SU-DHL-6 (cell line): ENCODE measurements at regions not wholly inside any gene's neighbourhood (a gene's known extent, or its start where the extent isn't known, plus 50 kb on each side); places are given as distances from the start of the nearest gene placed in this dataset.

ENCODE experiments used
- EZH2phosphoT487 ChIP-seq: fragments of 200-600 bp; sonication (generic), shearing (Covaris generic); conservative IDR thresholded peaks from 2 replicates; pipeline ENCODE4 v1.6.1; 2018; ENCODE audit warnings: mild to moderate bottlenecking, antibody characterized with exemption, low read length, moderate library complexity, mixed read lengths
- TF ChIP-seq, protein P1 (sequence below): fragments of 200-600 bp; sonication (generic); IDR thresholded peaks from one replicate; pipeline ENCODE4 v1.5.1; 2017; ENCODE audit warnings: antibody characterized with exemption, mild to moderate bottlenecking, low read length, moderate library complexity; ENCODE audit not compliant: insufficient read depth, poor library complexity, severe bottlenecking

DNA sequence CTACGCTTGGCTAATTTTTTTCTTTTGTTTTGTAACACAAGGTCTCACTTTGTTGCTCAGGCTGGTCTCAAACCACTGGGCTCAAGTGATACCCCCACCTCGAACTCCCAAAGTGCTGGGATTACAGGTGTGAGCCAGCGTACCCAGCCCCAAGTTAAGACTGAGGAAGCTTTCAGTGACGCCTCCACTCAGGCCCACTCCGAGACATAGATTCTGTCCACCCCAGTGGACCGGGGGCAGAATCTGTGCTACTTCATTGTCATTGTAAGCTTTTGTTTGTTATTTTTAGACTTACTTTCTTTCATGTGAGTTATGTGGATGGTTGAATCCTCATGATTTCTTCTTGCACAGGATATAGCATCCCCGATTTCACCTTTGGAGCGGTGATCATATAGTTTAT lies 156.9 kb upstream of the TSHZ3 start:
- TF ChIP-seq, protein P1, sequence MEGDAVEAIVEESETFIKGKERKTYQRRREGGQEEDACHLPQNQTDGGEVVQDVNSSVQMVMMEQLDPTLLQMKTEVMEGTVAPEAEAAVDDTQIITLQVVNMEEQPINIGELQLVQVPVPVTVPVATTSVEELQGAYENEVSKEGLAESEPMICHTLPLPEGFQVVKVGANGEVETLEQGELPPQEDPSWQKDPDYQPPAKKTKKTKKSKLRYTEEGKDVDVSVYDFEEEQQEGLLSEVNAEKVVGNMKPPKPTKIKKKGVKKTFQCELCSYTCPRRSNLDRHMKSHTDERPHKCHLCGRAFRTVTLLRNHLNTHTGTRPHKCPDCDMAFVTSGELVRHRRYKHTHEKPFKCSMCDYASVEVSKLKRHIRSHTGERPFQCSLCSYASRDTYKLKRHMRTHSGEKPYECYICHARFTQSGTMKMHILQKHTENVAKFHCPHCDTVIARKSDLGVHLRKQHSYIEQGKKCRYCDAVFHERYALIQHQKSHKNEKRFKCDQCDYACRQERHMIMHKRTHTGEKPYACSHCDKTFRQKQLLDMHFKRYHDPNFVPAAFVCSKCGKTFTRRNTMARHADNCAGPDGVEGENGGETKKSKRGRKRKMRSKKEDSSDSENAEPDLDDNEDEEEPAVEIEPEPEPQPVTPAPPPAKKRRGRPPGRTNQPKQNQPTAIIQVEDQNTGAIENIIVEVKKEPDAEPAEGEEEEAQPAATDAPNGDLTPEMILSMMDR, result no peak
- no peak for TF ChIP-seq EZH2phosphoT487
